H1 (cell line): ENCODE measurements at regions not wholly inside any gene's neighbourhood (a gene's known extent, or its start where the extent isn't known, plus 50 kb on each side); places are given as distances from the start of the nearest gene placed in this dataset.

Source experiments
- CBX8 ChIP-seq: fragments of 300-800, 300-1000 bp; sonication (generic); IDR thresholded peaks from 2 replicates; pipeline ENCODE4 v1.7.1; 2016; ENCODE audit warnings: low read depth, low read length, borderline replicate concordance
- HDAC6 ChIP-seq: IDR thresholded peaks from one replicate; pipeline ENCODE4 v1.7.1; 2012; ENCODE audit warnings: low read depth, mild to moderate bottlenecking, inconsistent platforms, low read length, moderate library complexity
- JUND ChIP-seq: IDR thresholded peaks from 2 replicates; pipeline ENCODE4 v1.6.1; 2011; ENCODE audit warnings: mild to moderate bottlenecking, improper control_type of control experiment, low read length
- KDM4A ChIP-seq: IDR thresholded peaks from one replicate; pipeline ENCODE4 v1.7.1; 2012; ENCODE audit warnings: low read depth, mild to moderate bottlenecking, moderate library complexity, low read length, inconsistent platforms; ENCODE audit not compliant: severe bottlenecking

DNA sequence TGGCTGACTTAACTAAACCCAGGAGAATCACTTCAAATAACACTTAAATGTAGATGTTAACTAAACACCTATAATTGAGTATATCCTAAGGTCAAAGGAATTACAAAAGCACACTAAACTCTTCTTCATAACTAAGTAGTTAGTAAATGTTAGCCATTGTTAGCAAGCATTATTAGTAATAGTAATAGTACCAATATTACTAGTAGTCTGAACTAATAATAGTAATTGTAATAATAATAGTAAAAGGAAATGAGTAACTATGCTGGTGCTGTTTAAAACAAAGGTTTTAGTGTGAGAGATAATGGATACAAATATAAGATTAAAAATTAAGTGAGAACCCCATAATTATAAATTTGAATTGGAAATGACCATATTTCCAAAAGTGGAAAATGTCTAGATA, 641.9 kb upstream of the RORB start:
- TF ChIP-seq CBX8 (no peak), KDM4A (no peak), HDAC6 (no peak), JUND (no peak)
